Iris pigment epithelial cell (primary cell): ENCODE measurements at regions not wholly inside any gene's neighbourhood (a gene's known extent, or its start where the extent isn't known, plus 50 kb on each side); places are given as distances from the start of the nearest gene placed in this dataset.

Experiments
- DNase-seq: peaks from one replicate; pipeline ENCODE4 v3.0.0-alpha.2; 2011; ENCODE audit warnings: low read depth

DNA sequence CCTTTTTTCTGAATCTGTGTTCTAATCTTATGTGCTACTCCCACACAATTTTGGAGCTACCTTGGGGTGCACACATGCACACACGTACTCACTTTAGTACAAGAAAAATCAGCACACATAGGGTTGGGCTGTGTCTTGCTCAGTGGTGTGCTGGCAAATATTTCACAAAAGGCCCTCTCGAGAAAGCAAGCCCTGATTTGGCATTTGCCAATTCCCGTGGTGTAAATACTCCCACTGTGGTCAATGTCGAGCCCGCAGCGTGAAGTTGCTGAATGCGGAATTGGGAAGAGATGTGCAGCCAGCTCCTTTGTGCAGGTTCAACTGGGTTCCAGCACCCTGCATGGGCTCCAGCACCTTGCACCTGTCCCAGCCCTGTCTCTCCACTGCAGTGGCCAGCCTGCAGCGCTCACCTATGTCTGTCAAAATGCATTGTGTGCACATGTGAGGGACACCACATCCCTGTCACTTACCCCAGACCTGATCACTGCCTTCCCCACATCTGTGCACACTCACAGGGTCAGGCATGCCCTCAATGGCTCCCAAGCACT is 78.4 kb upstream of the WNT4 start:
- DNase-seq: no peak

DNA sequence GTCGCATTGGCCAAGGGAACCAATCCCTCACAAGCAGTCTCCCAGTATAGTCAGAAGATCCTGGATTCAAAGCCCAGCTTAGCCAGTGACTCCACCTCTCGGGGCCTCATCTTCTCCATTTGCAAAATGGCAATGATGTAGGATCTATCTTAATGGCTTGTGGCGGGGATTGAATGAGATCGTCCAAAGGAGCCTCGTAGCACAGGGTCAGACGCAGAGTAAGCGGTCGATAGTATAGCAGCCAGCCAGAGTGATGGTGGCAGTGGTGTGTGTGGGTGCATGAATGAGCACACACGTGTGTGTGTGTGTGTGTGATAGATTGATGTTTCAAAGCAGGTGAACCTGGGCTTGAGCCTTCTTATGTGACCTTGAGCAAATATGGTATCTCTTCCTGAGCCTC is 79.8 kb upstream of the WNT4 start:
- no peak for DNase-seq

DNA sequence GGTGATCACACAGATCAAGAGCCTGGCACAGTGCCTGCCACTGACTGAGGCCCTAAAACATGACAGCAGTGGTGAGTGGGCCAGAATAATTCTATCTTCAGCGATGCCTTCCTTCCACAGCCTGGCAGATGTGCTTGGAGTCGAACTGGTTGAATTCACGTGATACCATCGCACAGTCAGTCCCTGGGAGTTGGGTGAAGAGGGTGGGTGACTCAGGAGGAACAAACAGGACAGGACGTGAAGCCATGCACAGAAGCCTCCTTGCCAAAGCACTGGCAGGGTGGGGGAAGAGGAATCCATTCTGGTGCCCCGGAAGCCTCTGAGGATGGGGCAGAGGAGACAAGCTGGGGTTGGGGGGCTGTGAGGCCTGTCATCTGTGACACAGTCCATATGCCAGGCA is 80.3 kb upstream of the WNT4 start:
- no peak for DNase-seq

DNA sequence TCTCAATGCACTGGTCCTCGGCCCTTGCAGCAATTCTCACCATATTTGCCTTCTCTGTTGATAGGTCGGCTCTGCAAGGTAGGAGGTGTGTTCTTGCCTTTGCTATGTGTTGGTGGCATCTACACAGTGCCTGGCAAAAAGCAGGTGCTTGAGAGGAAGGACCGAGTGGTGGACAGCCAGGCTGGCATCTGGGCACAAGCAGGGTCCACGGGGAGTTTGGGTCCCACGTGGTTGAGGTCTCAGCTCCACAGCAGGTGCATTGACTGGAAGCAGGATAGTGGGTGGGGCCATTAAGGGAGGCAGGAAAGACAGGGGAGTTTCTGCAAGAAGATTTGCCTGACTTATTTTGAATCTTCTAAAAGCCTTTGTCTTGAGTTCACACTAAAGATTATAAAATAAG is 81.2 kb upstream of the WNT4 start:
- DNase-seq: no peak

DNA sequence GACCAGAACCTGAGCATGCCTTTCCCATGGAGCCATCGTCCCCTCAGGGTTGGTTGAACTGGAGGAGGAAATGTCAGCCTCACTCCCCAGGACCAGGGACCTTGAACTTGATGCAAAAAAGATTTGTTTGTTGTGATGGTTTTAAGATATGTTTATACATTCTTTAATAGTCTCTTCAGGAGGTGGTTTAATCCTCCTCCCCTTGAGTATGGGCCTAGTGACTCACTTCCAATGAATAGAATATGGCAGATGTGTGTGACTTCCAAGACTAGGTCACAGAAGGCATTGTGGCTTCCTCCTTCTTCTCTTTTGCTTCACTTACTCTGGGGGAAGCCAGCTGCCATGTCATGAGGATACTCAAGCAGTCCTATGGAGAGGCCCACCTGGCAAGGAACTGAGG is 81.7 kb upstream of the WNT4 start:
- DNase-seq: no peak

DNA sequence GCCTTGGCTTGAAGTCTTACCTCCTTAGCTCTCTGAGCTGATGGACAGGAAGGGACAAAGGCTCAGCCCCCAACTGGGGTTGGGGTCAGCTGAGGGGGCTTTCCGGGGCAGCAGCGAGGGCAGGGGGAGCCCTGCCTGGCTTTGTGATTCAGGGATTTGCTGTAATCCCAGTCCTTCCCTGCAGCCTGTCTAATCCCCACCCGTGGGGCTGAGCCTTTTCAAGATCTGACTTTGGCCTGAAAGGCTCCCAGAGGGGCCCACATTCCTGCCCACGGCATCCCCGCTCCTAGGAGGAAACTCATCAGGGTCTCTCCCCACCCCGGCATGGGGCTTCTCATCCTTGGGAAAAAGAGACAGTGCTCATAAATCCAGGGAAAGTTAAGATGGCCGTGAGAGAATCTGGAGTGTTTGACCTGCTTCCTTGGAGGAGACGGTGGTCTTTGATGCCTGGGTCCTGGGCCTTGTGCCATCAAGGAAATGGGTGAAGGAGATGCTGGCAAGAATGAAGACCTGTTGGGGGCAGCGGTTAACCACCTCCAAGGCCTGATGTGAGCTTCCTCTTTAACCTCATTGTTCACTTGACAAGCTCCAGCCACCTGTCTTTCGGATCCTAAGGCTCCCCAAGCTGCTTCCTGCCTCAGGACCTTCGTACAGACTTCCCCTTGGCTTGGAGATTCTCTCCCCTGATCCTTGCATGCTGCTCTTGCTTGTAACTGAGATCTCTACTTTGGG is 83.1 kb upstream of the WNT4 start:
- no peak for DNase-seq

DNA sequence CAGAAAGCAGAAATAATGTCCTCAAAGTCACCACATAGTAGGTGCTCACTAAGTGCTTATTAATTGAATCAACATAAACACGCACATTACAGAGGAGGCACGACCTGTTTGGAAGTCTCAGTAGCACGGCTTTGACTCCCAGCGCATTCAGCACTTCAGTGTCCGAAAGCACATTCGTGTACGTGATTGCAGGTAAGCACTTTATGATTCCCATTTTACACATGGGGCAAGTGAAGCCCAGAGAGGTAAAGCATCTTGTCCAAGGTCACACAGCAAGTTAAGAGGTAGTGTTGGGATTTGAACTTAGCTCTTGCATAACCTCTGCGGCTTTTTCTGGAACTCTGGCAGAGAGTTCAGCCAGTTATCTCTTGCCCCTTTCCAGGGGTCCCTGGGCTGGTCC is 85.2 kb upstream of the WNT4 start:
- DNase-seq: no peak

DNA sequence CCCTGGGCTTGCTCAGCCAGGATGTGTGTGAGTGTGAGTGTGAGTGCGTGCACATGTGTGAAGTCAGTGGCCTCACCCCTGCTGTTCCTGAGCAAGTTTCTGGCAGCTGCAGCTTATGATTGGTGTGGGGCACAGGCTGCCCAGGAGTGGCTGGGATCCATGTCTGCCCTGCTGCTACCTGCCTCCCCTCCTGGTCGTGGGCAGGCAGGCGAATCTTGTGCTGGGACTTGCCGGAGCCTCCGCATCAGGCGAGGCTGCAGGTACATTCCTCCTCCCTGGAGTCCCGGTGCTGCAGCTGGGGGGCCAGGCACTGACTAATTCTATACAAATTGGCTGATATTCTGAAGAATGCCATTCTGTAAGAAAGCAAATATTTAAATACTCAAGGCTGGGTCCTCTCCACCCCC is 85.6 kb upstream of the WNT4 start:
- no peak for DNase-seq

DNA sequence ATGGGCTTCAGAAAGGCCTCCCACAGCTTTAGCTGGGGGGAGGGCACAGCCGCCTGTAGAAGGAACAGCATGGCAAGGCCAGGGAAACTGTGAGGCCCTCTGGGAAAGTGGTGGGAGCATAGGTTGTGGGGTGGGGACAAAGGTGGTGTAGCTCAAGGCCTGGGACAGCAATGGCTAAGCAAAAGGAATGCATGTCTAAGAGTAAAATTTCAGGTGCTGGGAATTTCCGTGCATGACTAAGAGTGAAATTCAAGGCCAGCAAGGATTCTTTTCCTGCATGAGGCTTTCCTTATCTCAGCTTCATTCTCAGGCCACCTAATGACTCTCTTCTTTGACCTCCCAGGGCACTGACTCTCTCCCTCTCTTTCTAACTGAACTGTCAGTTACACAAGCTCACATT is 86.5 kb upstream of the WNT4 start:
- peak; percentile 43 for DNase-seq

DNA sequence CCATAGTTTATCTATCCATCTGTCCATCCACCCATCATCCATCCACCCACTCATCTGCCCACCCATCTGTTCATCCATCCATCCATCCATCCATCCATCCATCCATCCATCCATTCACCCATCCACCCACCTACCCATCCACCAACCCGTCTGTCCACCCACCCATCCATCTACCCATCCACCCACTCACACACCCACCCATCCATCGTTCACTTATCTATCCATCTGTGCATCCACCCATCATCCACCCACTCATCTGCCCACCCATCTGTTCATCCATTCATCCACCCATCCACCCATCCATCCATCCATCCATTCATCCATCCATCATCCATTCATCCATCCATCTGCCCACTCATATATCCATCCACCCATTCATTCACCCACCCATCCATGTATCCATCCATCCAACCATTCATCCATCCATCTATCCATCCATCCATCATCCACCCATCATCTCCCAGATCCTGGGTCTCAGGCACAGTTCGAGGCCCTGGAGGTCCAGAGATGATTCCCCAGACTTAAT is 88.2 kb upstream of the WNT4 start:
- no peak for DNase-seq

DNA sequence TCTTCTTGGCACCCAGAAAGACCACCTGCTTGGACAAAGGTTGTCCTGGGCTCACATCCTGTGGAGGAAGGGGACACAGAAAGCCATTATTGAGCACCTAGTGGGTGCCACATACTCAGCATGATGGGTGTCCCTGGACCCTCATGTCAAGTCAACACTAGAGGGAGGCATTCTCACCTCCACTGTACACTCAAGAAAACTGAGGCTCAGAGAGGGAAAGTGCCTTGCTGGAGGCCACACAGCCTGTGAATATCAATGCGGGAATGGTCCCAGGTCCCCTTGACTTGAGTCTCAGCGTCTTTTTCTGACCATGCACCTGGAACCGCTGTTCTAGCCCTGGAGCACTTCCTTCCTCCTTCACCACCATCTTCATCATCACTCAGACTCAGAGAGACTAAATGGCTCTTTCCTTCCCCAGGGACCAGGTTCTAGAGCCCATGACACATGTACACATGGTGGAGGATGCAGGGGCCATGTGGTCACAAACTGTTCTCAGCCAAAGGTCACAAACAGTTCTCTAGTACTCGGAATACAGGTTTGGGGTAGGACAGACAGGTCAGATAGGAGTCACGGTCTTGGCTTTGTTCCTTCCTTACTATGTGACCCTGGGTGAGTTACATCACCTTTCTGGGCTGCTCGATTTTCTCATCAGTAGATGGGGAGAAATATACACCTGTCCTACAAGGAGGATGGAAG is 89.2 kb upstream of the WNT4 start:
- no peak for DNase-seq

DNA sequence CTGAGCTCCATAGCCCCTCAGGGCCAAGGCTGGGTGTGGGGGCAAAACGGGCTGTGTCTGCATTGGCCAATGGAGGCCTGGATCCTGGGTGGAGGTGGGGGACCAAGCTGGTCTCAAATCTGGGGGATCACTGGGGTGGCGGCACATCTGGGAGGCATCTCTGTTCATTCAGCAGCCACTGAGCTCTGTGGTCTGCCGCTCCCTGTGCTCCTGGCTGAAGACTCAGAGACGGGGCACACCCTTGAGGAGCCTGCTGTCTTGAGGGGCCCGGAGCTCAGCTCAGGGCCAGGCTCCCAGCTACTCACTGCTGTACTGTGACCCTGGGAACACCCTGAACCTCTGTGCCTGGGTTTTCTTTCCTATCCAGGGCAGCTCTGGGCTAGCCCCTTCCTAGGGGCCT is 90.3 kb upstream of the WNT4 start:
- no peak for DNase-seq

DNA sequence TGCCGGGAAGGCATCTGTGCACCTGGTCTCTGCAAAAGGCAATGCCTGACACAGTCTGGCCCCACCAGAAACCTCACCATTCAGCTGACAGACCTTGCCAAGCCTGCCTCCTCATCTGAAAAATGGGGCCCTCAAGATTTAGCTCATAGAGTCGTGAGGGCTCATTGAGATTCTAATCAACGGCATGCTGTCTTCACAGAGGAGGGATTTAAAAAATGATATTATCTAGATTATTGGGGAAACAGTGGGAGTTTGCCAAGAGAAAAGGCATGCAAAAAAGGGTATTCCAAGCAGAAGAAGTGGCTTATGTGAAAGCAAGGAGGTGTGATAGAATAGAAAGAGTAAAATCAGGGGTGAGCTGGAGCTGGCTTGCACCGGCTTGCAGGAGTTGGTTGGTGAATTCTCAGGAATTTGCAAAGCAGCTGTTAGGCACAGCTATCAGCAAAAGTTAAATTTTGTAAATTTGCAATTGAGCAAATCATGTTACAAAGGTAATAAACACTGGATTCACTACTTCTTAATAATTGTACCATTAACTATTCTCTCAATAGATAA is 91.7 kb upstream of the WNT4 start:
- DNase-seq: no peak

DNA sequence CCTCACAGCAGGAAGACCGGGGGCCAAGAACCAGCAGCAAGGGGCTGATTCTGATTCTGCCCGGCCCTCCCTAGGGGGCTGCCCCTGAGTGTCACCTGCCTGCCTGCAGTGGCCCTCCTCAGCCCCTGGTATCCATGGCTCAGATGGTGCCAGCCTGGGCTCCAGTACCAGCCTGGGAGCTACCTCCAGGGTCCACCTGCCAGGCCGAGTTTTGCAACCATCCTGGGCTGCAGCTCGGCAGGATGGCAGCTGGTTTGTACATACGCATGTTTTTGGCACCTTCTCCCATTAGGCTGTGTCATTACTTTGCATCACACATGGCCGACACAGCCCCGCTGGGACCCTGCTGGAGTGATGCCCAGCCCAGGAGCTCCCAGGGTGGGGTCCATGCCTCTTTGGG is 93.3 kb upstream of the WNT4 start:
- no peak for DNase-seq

DNA sequence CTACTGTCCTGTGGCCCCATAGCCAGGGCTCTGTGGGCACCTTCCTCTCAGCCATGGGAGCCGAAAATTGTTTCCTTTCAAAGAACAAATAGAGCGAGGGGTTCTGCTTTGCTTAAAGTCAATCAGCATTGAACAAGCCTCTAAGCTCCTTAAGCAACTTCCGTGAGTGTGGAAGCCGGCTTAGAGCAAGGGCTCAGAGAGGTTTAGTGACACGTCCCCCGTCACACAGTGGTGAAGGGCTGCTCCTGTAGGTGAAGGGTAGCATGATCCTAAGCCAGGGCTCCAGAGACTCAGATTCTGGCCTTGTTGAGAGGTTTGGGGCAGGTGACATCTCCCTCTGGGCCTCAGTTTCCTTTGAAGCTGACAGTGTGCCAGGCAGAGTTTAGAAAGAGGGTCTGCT is 94.0 kb upstream of the WNT4 start:
- no peak for DNase-seq

DNA sequence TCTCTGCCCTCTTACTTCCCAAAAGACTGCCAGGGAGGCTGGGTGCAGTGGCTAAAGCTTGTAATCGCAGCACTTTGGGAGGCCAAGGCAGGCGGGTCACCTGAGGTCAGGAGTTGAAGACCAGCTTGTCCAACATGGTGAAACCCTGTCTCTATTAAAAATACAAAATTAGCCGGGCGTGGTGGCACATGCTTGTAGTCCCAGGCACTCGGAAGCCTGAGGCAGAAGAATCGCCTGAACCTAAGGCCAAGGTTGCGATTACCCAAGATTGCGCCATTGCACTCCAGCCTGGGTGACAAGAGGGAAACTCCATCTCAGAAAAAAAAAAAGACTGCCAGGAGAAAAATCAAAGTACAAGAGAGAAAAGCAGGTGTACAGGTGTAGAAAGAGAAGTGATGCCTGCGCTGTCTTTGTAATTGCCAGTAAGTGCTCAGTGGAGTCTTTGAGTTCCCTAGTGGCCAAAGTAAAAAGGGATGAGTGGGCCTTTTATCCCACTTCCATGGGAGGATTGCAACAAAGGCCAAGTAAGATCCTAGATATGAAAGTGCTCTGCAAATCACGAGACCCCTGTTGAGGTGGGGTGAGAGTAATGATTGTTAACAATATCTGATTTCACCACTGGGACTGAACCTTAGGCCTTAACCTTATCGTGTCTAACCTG is 94.7 kb upstream of the WNT4 start:
- DNase-seq: no peak

DNA sequence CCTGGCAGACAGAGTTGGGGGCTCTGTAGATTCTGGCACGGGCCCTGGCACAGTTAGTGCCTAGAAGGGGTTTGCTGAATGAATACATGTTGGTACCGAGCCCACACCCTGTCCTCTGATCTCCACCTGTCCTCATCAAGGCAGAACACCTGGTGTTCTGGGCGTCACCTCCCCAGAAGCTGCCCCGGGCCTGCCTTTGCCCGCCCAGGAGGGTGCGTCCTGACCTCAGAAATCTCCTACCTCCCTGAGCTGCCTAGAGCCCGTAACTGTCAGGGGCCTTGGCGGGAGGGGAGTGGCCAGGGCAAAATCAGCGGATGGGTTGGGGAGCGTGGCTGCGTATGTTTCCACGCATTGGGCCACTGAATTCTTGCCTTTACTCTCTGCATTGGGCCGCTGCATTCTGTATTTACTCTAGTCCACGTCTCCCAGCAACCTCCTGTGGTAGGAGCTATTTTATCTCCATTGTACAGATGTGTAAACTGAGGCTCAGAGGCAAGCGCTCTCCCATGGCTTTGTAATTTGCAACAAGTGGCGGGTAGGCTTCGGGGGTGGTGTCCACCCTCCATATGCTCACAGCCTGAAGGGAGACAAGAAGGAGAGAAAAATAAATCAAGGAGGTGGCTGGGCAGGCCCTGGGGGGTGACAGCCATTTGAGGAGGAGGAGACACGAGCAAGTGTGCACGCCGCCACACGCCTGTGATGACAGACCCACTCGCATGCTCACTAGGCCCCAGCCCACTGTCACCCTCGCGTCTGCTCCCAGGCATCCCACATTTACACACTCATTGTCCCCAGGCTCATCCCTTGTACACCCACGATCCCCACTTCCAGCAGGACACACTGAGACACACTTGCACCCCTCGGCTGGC is 95.7 kb upstream of the WNT4 start:
- DNase-seq: no peak

DNA sequence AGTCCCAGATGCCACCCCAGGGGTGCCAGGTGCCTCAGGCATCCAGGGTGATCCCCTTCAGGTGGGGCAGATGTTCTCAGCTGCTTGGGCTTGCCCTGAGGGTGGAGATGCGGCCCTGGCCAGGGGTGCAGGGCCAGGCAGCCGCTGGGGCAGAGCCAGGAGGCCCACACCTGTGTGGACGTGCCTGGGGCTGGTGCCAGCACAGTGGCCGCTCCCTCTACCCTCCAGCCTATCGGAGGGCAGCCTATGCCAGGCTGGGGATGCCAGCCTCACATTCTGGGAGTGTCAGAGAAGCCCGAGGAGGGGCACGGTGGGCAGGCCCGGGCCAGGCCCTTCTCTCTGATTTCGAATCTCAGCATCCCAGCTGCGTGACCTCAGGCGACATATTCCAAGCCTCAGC is 96.5 kb upstream of the WNT4 start:
- no peak for DNase-seq

DNA sequence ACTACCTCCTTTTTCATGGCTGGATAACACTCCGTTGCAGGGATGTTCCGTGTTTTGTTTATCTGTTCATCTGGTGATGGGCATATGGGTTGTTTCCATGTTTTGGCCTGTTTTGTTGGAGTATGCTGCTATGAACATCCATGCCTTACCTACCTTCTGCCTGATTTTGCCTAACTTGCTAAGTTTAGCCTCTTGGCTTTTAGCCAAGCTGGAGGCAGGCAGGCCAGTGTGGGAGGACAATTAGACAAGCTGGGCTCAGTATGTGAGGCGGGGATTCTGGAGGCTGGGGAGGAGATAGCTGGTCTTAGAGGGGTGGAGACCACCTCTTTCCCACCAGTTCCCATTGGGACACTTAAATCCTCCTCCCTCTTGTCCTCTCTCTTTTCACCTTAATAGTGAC is 98.4 kb upstream of the WNT4 start:
- no peak for DNase-seq

DNA sequence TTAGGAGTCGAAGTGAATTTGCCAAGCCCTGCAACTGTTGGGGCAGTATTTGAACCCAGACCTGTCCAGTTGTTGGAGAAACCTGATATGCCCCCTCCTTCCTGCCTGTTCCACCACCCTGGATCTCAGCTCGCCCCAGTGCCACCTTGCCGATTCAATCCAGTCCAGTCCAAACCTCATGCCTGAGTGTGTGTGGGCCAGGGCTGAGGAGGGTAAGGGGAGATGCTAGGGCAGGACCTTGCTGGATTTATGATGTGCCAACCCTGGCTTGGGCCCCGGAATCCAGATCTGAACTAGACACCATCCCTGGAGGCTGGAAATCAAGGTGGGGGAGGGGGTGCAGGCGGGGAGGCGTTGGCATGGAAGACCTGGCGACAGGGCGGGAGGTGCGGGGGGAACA is 98.9 kb upstream of the WNT4 start:
- no peak for DNase-seq

DNA sequence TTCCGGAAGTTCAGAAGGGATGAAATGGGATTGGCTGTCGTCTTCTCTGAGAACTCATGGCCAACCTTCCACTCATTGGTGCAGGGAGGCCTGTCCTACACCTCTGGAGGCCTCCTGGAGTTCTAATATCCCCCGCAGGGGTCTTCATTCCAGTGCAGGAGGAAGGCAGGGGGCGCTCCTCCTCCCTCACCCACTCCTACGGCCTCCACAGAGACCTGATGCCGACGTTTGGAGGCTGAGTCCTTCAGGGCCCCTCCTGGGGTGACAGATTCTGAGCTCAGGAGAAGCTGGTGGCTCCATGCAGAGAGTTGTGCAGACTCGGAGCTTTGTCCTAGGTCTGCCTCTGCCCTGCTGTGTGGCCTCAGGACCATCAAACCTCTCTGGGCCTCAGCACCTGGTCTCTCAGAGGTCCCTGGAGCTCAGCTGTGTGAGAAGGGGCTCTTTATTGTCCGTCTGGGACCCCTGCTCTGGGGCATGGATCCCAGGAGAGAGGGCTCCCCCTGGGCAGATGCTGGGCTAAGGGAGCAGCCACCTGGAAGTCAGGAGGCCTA is 102.3 kb upstream of the WNT4 start:
- DNase-seq: no peak
